Ramos (cell line): ENCODE measurements at regions not wholly inside any gene's neighbourhood (a gene's known extent, or its start where the extent isn't known, plus 50 kb on each side); places are given as distances from the start of the nearest gene placed in this dataset.
"Not testable (repeated sequence)": the region's sequence is repeated elsewhere in the genome, so short reads cannot be mapped to it uniquely, and the experiment has no call there.

Experiments used
- in situ Hi-C: fragments of 300-500 bp; cut with MboI; formaldehyde crosslinking; loops from one replicate; pipeline ENCODE4 v1.14.3; 2022; ENCODE audit warnings: low sequenced_read_pairs; ENCODE audit not compliant: unreplicated experiment

DNA sequence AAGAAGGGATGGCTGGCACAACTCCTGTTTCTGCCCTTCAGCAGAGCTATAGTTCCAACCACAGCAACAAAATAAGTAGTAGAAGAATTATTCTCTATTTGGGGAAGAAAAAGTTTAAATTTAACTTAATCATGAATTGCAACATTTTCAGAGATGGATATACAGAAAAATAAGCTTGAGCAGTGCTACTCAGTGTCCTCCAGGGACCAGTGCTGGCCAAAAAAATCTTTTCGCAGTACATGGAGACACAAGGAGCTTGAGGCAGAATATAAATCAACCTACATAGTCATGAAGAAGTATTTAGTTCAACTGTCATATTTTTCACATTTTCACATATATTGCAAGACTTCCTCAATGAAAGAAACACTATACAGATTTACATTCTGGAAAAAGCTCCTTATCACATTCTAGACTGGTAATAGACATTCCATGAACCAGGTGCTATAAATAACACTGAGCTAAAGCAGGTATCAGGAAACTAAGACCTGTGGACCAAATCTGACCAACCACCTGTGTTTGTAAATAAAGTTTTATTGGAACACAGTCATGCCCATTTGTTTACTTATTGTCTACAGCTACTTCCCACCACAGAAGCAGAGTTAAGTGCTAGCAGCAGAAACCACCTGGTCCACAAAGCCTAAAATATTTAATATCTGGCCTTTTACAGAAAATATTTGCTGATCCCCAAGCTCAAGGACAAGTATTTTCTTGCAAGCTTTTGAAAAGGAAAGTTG, 101.9 kb downstream of the RGS21 start:
- in situ Hi-C loops, result no loop called here

DNA sequence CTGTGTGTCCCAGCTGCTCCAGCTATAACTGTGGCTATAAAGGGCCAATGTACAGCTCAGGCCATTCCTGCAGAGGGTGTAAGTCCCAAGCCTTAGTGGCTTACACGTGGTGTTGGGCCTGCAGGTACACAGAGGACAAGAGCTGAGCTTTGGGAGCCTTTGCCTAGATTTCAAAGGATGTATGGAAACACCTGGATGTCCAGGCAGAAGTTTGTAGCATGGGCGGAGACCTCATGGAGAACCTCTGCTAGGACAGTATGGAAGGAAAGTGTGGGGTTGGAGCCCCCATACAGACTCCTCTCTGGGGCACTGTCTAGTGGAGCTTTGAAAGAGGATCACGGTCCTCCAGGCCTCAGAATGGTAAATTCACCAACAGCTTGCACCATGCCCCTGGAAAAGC, 113.9 kb downstream of the RGS21 start:
- in situ Hi-C loops, result no loop called here

DNA sequence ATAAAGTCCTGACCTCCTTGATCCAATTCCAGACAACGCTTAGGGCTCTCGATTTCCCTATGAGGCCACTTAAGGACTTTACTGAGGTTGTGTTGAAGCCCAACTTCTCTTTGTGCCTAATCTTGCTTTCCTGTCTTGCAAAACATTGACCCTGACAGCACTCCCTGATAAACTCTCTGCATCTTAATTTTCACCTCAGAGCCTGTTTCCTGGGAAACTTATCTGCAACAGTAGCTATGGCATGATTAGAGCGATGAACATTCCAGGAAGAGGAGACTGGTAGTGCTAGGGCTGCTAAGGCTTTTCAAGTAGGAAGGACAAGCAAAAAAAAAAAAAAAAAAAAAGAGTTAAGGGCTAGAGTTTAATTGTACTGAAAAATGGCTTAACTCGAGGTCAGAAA, 118.9 kb downstream of the RGS21 start:
- in situ Hi-C loops, result no loop called here

DNA sequence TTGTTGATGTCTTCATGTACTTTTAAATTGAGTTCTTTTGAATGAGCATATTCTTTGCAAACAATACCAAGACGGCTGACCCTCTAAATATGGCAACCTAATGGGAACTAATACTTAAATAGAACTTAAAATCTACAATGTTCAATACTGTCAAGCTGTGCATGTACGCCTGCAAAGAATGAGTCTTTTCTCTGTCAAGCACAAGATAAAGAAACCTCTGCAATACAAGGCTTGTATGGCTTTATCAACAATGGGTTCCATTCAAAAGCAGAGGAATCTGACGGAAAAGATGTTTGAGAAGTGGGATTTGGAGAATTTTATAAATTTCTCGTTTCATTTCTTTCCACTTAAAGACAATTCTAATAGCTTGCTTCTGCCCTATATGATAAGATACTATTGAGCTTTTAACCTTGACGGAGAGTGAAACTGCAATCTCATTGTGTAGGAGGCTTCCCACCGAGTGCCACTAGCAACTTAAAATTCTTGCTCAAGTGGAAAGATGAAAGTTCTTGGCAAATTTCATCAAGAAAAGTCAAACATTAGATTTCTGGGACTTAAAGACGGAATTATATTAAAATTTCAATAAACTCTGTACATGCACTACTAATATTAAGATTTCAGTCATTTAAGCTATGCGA, 119.8 kb downstream of the RGS21 start:
- in situ Hi-C loops, result no loop called here

DNA sequence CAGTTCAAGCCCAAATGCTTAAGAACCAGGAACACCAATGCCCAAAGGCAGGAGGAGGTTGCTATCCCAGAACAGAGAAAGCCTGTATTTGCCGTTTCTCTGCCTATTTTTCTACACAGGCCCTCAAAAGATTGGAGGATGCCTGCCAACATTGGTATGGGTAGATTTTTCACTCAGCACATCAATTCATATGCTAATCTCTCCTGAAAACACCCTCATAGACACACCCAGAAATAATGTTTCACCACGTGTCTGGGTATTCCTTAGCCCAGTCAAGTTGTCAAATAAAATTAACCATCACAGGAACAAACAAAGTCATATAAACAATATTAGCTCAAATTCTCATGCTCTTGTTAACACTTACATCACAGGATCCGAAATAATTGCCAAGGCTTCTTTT, 121.9 kb downstream of the RGS21 start:
- in situ Hi-C loops, result no loop called here

DNA sequence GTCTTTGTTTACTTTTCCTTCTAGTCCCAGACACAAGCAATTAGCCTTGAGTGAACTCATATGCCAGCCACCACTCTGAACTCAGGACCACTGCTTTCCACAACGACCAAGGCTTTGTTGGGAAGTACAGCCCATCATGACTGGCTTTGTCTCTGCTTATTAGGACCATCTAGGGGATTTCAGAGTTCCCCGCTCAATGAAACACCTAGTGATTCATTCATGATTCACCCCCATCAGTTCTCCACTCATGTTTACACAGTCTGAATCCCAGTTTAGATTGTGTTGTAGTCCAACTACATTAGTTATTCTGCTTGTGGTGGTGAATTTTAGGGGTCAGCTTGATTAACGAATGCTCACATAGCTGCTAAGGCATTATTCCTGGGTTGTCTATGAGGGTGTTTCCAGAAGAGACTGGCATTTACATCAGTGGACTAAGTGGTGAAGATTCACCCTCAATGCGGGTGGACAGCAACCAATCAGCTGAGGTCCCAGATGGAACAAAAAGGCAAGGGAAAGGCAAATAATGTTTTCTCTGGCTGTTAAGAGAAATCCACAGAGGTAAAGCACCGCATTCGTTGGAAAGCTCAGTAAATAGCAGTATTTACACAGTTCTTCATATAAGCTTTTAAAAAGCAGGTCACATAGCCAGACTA, 122.7 kb downstream of the RGS21 start:
- in situ Hi-C loops, result no loop called here

DNA sequence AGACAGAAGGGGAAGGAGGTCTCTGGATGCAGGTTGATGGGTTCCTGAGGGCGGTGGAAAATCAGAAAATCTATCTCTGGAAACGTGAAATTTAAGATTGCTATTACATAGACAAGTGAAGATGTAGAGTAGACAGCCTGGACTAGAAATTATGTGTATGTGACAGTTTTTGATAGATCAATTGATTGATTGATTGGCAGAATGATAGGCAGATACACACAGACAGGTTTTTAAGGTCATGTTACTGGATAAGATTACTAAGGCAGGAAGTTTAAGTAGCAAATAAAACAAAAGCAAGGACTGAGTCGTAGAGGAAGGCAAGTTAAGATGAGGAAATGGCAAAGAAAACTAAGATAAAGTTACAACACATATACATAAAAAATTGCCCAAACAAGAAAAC, 124.7 kb downstream of the RGS21 start:
- in situ Hi-C loops, result no loop called here

DNA sequence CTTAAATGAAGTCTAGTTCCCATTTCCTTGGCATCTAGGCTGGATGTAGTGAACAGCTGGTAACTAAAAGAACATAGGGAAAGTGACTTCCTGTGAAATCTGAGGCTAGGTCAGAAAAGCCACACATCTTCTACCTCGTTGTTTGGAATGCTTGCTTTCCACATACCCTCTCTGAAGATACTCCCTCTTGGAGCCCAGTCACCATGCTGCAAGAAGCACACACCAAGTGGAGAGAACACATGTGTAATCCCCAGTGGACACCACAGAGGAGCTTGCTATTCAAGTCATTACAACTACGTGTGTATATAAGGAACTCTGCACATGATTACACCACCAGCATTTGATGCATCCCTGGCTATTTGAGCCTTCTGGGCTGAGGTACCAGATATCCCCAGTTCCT, 125.9 kb downstream of the RGS21 start:
- in situ Hi-C loops, result no loop called here

DNA sequence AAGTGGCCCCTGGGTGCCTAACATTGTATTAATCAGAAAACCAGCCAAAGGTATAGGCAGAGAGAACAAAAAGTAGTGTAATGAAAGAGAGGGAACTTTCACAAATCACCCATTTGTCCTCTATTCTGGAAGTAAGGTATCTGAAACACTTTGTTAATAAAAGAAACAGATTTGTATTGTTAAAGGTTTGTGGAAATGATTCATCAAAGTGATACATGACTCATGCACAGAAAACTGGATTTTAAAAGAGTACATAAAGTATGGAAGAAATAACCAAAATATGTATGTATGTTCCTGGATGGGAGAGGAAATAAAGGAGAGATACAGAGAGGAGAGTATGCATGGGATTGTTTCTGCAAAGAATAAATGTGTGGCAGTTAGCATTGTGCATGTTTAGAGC, 126.8 kb downstream of the RGS21 start:
- in situ Hi-C loops, result no loop called here

DNA sequence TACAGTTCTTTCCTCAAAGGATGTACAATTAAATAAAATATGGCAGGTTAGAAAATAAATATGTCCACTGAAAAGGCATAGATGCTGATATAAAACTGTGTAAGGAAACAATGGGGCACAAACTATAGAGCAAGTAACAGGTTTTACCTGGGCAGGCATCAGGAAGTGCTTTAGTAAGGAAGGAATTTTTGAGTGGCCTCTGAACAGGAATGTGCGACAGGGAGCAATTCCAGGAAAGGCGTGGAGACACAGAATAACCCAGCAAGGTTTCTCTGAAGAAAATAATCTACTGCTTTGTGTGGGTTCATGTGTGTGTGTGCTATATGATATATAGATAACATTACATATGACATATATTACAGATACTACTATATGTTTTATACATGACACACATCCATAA, 128.4 kb downstream of the RGS21 start:
- in situ Hi-C loops, result no loop called here

DNA sequence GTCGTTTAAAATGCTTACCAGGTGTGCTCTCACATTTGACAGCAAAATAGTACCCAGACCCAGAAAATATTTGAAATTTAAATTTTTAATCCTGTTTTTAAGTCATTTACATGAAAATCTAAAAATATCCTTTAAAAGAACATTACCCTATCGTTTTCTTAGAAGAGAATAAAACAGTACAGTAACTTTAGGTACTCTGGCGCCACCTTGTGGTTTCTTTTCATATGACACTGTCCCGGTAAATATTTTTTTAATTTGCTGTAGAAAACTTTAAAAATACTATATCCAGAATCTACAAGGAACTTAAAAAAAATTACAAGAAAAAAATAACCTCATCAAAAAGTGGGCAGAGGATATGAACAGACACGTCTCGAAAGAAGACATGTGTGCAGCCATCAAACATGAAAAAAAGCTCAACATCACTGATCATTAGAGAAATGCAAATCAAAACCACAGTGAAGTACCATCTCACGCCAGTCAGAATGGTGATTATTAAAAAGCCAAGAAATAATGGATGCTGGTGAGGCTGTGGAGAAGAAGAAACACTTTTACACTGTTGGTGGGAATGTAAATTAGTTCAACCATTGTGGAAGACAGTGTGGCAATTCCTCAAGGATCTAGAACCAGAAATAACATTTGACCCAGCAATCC, 129.2 kb downstream of the RGS21 start:
- in situ Hi-C loops, result no loop called here

DNA sequence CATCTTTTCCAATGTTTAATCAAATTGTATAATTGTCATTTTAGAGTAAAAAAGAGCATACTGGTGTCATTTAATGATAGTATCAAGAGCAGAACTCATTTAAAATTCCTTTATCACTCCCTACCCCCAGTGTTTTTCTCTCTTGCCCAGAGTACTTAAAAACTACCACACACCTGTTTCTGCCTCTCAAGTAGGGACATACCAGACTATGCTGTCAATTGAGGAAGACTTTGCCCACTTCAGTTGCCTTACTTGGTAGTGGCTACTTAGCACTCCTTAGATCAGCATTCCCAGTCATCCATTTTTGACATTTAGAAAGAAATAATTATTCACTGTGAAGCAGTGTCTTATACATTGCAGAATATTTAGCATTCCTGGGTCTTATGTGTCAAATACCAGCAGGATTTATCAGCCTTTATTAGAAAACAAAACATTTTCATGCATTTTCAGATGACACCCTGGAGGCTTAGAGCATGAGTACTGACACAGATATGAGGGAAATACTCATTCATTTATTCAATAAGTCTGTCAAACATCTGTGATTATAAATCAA, 127.5 kb upstream of the RGS1 start:
- in situ Hi-C loops, result no loop called here

DNA sequence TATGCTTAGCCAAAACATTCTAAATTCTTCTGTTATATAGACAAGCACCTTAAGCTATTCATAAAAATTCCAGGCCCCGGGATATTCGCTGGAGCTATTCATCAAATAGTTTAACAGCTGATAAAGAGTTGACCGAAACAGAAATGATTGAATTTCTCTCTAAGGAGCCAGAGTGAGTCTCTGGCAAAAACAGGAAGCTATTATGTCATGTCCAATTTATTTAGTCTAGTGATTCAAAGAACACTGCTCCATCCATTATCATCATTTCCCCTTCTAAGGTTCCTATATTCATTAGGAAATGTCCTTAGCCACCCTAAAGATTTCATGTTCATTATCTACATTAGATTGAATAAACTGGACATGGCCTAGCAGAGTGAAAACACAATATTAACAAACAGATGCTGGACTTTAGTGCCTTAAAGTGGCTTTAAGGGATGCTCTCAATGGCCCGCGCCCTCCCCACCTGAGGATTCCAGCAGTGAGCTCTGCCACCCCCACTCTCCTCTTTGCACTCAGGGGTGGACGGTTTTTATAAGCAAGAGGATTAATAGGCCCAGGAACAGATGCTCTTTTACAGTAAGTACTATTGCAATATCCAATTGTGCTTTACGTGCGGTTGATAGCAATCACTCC, 122.1 kb upstream of the RGS1 start:
- in situ Hi-C loops, result no loop called here

DNA sequence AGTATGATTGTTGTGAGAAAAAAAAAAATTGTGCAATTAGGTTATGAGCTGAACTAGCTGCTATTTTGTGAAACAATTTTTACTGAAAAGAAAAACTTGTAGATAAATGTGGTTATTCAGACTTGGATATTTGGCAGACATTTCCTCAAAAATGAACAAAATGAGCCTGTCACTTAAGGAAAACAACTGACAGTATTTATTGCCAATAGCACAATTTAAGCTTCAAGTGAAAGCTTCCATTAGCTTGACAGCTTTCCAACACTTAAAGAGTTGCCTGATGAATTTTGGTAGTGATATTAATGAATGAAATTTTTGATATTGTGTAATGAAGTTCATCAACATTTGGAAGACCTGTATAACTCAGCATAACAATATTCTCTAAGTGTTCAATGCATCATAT, 116.1 kb upstream of the RGS1 start:
- in situ Hi-C loops, result no loop called here

DNA sequence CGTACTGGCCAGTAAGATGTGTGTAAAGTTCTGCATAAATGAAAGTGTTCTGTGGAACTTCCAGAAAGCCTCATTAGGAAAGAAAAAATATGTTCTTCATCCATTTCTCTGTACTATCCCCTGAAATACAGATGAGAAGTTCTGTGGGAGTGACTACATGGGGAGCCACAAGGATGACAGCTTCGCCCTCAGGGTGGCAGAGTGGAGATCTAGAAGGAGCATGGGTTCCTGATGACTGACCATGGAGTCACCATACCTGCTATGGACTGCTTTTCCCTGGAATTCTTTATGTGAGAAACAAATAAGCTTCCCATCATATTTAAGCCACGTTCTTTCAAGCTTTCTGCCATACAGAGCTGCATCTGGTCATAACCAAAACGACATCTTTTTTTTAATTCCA, 113.9 kb upstream of the RGS1 start:
- in situ Hi-C loops, result no loop called here

DNA sequence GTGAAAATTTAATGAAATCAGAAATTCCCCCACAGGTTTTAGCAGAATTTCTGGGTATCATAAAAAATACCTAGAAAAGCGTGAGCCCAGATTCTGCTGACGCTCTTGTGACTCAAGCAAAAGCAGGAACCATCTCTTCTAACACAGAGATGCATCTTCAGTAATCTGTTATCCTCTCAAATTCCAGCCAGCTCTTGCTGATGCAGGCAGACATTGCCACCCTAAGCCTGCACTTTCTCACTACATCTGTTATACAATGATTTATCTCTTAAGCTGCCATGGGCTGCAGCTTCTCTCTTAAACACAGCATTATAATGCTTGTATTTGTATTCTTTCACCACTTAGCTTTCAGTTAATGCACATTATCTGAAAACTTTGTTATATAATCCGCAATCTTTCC, 113.0 kb upstream of the RGS1 start:
- in situ Hi-C loops, result no loop called here

DNA sequence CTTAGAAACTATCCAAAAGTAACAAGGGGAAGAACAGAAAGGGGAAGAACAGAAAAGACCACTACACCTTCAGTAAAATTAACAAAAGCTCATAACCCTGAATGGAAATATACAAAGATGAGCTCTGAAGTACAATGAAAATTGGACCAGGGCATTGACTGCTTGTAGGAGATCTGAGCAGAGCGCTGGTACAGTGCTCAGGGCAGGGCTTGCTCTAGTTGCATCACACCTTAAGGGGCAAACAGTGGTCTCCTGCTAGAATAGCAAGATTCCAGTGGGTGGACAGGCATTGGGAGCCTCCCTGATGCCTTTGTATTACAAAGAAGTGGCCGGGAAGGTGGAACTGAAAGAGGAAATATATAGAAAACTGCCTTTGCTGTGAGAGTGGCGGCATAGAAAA, 111.9 kb upstream of the RGS1 start:
- in situ Hi-C loops, result no loop called here

DNA sequence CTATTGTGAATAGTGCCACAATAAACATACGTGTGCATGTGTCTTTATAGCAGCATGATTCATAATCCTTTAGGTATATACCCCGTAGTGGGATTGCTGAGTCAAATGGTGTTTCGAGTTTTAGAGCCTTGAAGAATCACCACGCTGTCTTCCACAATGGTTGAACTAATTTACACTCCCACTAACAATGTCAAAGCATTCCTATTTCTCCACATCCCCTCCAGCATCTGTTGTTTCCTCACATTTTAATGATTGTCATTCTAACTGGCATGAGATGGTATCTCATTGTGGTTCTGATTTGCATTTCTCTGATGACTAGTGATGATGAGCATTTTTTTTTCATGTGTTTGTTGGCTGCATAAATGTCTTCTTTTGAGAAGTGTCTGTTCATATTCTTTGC, 110.4 kb upstream of the RGS1 start:
- in situ Hi-C loops, result not testable (repeated sequence)

DNA sequence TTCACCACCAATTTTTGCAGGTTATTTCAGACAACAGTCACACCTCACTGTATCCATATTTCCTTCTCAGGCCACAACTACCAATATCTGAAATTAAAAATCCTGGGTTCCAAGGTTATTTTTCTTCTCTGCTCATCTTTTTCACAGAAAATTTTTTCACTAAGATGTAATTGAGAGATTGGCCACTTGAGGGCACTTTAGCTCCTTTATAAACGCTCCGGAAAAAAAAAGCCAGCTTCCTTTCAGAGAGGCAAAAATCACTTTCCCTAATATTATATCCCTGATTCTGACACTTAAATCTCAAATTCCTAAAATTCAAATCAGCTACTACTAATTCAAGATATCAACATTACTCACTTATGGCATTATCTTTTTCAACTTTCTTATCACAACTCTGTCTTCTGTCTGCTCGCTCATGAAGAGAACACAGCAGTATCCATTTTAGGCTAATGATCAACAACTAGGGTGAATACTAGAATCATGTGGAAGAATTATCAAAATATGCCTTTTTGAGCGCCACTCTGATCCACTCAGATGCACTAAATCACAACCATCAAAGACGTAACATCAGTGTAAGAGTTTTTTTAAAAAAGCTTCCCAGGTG, 101.4 kb upstream of the RGS1 start:
- in situ Hi-C loops, result loop anchor here (10.0 kb wide), 1 partner anchor 541 kb away; no protein-coding TSS in a partner anchor

DNA sequence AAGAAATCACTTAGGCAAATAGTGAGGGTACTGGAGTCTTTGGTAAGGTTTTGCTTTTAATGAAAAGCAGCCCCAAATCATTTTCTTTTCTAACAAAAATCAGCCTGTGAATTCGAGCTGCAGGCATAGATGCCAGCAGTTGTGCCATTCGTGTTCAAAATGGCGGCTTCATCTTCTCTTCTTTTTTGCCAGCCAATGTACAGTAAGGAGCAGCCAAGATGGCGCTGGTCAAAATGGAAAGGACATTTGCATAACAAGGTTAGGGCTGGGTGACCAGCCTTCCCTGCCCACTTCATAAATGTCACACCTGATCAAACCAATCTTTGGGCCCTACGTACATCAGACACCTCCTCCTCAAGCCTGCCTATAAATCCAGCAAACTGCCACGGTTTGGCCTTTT, 100.2 kb upstream of the RGS1 start:
- in situ Hi-C loops, result loop anchor here (5.0 to 10.0 kb wide), 2 partner anchors 132 to 539 kb away; no protein-coding TSS in a partner anchor
